ENCODE measurements at regions not wholly inside any gene's neighbourhood (a gene's known extent, or its start where the extent isn't known, plus 50 kb on each side); places are given as distances from the start of the nearest gene placed in this dataset.
"Not testable (repeated sequence)": the region's sequence is repeated elsewhere in the genome, so short reads cannot be mapped to it uniquely, and the experiment has no call there.

- no peak for TF ChIP-seq CTCF (IDR thresholded peaks at IDR 0.05; ENCODE audit: extremely low read depth, missing control alignments)
- DNase-seq (ENCODE audit: low spot score), result no peak
Observed at GRCh38 chr6:164741938-164742451, 567.4 kb downstream of the C6orf118 start.

GRCh38 chr6:164736090-164736489 is 573.3 kb downstream of the C6orf118 start:
- not testable (repeated sequence) for DNase-seq (ENCODE audit: low spot score)

GRCh38 chr6:164731539-164731938 is 577.9 kb downstream of the C6orf118 start:
- DNase-seq (ENCODE audit: low spot score), result no peak

GRCh38 chr6:164721460-164721859 is 587.9 kb downstream of the C6orf118 start:
- TF ChIP-seq CTCF (IDR thresholded peaks at IDR 0.05; ENCODE audit: extremely low read depth, missing control alignments), result no peak
- no peak for DNase-seq (ENCODE audit: low spot score)

More at GRCh38 chr6:164731539-164731938, 577.9 kb downstream of the C6orf118 start:
- TF ChIP-seq CTCF (IDR thresholded peaks at IDR 0.05; ENCODE audit: extremely low read depth, missing control alignments), result no peak

GRCh38 chr6:164700497-164700896 is 608.9 kb downstream of the C6orf118 start:
- TF ChIP-seq CTCF (IDR thresholded peaks at IDR 0.05; ENCODE audit: extremely low read depth, missing control alignments), result no peak

GRCh38 chr6:164695896-164696295 is 613.5 kb downstream of the C6orf118 start:
- TF ChIP-seq CTCF (IDR thresholded peaks at IDR 0.05; ENCODE audit: extremely low read depth, missing control alignments), result no peak
- no peak for DNase-seq (ENCODE audit: low spot score)

More at GRCh38 chr6:164700497-164700896, 608.9 kb downstream of the C6orf118 start:
- no peak for DNase-seq (ENCODE audit: low spot score)

- DNase-seq (ENCODE audit: low spot score), result no peak
- TF ChIP-seq CTCF (IDR thresholded peaks at IDR 0.05; ENCODE audit: extremely low read depth, missing control alignments), result no peak
Observed at GRCh38 chr6:164694386-164694785, 615.0 kb downstream of the C6orf118 start.

- TF ChIP-seq CTCF (IDR thresholded peaks at IDR 0.05; ENCODE audit: extremely low read depth, missing control alignments), result no peak
- DNase-seq (ENCODE audit: low spot score), result no peak
Observed at GRCh38 chr6:164693944-164694343, 615.5 kb downstream of the C6orf118 start.

Measured in GM20000 (cell line).